Inflammatory macrophage treated with lipopolysaccharide for 1 hour (primary cell): ENCODE measurements at regions not wholly inside any gene's neighbourhood (a gene's known extent, or its start where the extent isn't known, plus 50 kb on each side); places are given as distances from the start of the nearest gene placed in this dataset.

ENCODE experiments used
- DNase-seq, 2 donors: peaks; one replicate each; pipeline ENCODE4 v3.0.0-alpha.2; 2020 to 2022

- no peak for DNase-seq
These were observed 49.9 kb upstream of the MAFB start for GRCh38 chr20:40738976-40739375.

GRCh38 chr20:40739841-40740240 is 50.8 kb upstream of the MAFB start:
- no peak for DNase-seq

- DNase-seq = peak; percentile 41 to 86
These were observed 52.6 kb upstream of the MAFB start for GRCh38 chr20:40741507-40742106.

DNA sequence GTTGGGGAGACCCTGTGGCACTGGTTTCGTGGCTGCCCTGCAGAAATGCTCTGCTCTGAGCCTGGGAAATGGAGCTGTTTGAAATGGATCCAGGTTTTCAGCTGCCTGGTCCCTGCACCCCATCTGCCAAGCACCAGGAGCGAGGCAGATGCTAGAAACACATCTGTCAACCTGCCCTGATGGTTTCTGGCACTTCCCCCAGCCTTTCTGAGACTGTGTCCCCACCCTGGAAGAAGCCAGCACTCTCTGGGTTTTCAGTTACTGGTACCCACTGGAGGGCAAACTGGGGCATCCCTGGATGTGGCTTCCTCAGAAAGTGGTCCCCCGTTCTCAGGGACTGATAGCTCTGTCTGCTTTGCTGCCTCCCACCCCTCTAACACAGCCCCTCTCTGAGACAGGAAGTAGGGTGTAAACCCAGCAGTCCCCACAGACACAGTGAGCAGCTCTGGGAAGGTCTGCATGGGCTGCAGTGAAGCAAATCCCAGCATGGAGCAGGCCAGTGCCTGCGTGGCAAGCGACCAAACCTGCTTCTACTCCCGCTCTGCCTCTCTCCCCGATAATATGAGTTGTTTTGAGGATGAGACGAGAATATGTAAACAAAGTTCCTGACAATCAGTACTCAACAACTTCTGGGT is 54.2 kb upstream of the MAFB start:
- no peak for DNase-seq

GRCh38 chr20:40744072-40744817 is 55.2 kb upstream of the MAFB start:
- DNase-seq = peak; percentile 11 to 36

DNA sequence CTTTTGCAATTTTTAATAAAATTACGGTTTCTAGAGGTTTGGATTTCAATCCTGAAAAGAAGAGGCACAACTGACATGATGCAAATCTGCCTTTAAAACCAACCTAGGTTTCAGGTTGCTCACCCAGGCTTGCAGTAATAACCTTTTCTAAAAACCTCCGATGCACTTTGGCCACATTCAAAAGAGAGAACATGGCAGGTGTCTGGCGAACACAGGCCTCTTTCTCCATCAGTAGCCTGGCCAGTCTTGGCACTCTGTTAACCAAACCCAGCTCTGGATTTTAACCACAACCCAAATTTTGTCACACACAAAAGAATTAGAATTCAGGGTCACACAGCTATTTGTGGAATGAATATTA is 55.8 kb upstream of the MAFB start:
- no peak for DNase-seq

DNA sequence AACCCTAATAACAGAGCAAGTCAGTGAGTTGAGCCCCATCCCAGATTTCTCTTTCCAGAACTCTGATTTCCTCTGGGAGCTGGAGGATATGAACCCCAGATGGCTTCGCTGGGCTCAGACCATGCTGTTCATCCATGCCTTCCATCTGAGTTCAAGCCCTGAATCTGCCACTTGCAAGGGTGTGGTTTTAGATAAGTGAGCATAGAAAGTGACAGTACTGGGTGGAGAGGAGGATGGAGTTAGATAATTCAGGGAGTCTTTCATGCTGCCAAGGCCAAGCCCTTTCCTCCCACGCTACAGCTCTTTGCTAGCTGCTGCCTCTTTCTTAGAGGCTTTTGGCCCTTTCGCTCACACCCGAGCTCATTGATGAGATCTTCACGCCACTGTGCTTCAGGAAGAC is 57.2 kb upstream of the MAFB start:
- DNase-seq = no peak

DNA sequence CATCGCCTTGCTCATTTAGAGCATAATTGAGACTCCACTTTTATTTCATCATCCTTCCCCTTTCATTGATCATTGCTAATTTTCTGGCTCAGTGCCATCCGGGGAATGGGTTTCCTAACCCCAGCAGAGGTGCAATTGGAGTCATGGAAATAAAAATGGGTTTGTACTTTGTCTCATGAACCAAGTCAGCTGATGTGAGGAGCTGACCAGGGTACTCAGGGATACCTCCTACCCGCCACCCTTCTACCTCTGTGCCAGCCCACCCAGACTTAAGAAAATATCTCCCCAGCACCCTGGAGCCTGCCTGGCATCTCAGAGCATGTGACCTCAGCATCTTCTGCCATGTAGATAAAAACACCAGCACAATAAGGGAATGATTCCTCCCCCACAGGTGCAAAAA is 59.1 kb upstream of the MAFB start:
- no peak for DNase-seq

DNA sequence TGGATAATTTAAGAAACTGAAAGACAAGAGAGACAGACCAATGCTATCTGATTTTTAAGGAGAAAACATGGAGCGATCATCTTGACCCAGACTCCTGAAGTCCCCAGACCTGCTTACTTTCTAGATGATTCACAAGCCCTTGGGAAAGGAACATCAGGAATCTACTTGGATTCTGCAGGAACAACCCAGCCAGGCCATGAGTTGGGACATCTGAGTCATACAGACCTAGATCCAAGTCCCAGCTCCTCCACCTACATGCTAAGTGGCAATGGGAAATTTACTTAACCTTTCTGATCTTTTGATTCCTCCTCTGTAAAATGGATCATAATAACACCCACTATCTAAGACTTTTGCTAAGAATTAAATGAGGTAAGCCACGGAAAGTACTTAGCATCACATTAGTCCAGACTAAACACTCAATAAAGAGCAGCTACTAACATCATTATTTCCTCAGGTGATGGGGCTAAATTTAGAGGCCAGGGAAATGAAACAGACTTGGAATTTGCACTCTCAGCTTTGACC is 61.0 kb upstream of the MAFB start:
- DNase-seq = no peak

DNA sequence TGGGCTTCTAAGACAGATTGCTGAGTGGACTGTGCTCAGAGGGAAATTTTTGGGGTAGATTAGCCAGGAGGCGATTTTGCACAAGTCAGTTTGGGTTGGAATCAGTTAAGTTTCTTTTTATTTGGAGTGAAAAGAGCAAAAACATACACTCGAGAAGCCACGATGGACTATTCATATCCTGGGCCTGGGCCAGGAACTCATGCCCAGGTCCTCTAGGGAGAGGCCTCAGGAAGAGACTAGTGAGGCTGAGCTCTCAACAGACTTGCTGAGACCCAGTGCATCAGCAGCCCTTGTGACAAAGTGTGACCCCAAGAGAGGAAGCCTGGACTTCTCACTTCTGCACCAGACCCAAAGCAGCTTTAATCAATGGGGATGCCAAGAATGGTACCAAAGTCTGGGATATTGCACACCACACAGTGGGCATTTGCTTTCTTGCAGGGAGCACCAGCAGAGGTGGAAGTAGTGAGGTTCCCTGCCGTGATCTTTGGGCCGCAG is 61.6 kb upstream of the MAFB start:
- no peak for DNase-seq

GRCh38 chr20:40753472-40753871 is 64.4 kb upstream of the MAFB start:
- DNase-seq = peak in 1 of 2 donors; percentile 33

GRCh38 chr20:40754339-40754943 is 65.4 kb upstream of the MAFB start:
- no peak for DNase-seq

GRCh38 chr20:40757087-40757486 is 68.1 kb upstream of the MAFB start:
- DNase-seq = no peak

GRCh38 chr20:40758790-40759189 is 69.8 kb upstream of the MAFB start:
- no peak for DNase-seq

- DNase-seq = no peak
These were observed 71.4 kb upstream of the MAFB start for GRCh38 chr20:40760399-40760798.

GRCh38 chr20:40763646-40764295 is 74.7 kb upstream of the MAFB start:
- DNase-seq = no peak

GRCh38 chr20:40765814-40766480 is 76.9 kb upstream of the MAFB start:
- no peak for DNase-seq

DNA sequence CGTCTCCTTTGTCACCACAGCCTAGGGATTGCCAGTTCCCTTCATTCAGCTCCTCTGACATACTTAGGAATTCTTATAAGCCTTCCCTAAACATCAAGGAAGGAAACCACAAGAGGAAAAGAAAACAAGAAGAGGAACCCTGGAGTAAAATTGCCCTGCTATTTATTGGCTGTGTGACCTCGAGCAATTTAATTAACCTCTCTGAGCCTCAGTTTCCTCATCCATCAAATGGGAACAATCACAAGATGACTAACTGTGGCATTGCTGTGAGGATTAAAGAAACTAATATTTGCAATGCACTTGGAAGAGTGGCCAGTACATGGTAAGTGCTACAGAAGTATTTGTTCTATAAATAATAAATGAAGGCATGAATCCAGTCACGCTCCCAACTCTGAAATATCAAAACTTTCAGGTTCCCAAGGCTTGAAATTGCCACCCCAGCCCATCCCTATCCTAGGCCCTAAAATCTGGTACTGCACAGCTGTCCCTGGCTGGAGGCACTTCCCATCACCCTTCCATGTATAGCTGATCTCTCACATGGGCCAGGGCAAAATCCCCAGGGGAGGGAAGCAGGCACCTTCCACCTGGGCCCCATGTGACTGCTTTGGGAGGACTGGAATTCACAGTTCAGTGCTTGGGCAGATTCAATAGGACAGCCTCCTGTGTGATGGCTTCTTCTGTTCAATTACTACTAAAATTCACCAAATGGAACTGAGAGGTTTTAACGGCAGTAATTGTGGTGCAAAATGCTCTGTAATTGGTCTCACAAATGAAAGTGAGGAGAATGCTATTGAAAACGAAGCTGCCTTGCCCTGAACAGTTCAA is 78.0 kb upstream of the MAFB start:
- no peak for DNase-seq

DNA sequence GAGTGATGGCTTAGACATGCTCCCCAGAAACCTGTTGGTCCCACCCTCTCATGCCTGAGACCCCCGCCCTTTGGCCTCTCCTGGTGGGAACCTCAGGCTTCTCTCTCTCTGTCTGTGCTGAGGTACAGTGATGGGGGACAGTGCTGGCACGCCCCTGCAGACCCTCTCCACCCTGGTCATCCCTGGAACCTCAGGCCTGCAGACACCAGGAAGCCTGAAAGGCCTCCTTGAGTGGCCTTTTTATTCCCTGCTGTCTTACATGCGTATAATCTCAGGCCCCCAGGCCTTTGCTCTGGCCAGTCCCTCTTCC is 78.5 kb upstream of the MAFB start:
- no peak for DNase-seq

DNA sequence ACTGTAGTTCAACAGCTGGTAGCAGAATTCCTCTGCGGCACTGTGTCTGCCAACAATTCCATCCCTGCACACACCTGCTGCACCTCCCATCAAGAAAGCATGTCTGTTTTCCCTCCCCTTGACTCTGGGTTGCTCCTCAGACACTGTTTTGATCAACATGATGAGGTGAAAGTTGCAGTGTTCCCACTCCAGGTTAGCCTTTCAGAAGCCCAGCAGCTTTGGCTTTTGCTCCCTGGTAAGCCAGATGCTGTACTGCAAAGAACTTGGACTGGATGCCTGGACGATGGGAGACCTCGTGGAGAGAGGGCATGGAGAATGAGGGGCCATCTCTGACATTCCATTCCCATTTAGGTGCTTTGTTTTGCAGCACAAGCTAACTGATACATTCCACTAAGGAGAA is 79.1 kb upstream of the MAFB start:
- no peak for DNase-seq

GRCh38 chr20:40769677-40770285 is 80.7 kb upstream of the MAFB start:
- DNase-seq = peak; percentile 80 to 81
